ENCODE measurements at regions not wholly inside any gene's neighbourhood (a gene's known extent, or its start where the extent isn't known, plus 50 kb on each side); places are given as distances from the start of the nearest gene placed in this dataset.
"Not testable (repeated sequence)": the region's sequence is repeated elsewhere in the genome, so short reads cannot be mapped to it uniquely, and the experiment has no call there.

DNA sequence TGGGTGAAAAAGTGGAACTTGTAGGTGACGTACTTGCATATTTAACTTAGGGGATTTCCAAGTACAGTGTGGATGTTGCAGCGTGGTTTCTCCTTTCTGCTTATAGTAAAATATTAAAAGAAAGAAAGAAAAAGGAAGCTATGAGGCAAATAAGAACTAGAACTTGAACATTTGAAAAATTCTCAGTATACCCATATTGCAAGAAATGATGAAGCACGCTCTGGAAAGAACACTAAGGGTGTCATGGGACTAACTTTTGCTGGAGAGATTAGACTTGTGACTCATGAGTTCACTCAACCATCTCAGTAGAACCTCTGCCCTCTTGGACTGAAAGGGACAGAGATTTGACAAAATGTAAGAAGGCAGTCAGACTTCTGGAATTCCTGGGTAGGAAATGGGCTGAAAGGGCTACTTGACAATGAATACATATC, 704.5 kb upstream of the ADGRL4 start:
- DNase-seq (ENCODE audit: extremely low read depth, low read depth): no peak

DNA sequence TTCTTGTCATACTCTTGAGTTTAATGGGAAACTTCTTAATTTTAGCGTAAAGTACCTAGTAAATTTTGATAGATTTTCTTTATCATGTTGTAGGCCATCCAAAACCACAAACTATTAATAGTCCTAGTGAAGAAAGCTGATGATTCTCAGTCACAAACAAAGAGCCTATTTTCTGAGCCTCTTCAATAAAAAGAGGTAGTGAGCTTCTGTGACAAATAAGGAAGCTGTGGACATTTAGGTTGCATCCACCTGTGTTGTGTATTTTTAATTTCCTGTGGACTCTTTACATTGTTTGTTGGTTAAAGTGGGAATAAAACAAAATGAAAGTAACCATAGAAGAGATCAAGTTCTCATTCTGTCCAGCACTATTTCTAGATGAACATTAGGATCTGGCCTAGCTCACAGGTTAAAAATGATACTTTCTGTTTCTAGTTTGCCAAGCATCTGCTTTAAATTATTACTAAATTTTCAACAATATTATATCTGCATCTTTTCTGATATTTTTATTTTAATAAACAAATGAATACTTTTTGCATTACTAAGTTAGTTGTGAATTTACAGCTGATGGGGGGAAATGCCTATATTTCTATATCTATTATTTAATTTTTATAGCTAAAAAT, 702.2 kb upstream of the ADGRL4 start:
- DNase-seq (ENCODE audit: extremely low read depth, low read depth): no peak

GRCh38 chr1:79705218-79705617, 698.7 kb upstream of the ADGRL4 start:
- no peak for DNase-seq (ENCODE audit: extremely low read depth, low read depth)

- no peak for DNase-seq (ENCODE audit: extremely low read depth, low read depth)
These were observed 697.5 kb upstream of the ADGRL4 start for GRCh38 chr1:79704067-79704466.

- not testable (repeated sequence) for DNase-seq (ENCODE audit: extremely low read depth, low read depth)
These were observed 695.9 kb upstream of the ADGRL4 start for GRCh38 chr1:79702336-79702999.

DNA sequence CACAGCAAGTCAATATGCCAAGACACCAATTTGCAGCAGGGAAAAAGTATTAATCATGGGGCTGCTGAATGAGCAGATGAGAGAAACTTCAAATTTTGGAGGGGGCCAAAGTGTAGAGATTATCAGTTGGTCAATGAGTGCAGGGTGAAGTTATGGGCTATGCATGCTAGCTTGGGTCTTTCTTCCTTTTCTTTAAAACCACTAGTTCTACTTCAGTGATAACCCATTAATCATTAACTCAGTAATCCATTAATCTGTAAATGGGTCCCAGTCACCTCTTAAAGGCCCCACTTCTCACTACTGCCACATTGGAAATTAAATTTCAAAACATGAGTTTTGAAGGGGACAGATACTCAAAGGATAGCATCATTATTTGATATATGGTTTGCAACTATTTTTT, 688.6 kb upstream of the ADGRL4 start:
- no peak for DNase-seq (ENCODE audit: extremely low read depth, low read depth)

DNA sequence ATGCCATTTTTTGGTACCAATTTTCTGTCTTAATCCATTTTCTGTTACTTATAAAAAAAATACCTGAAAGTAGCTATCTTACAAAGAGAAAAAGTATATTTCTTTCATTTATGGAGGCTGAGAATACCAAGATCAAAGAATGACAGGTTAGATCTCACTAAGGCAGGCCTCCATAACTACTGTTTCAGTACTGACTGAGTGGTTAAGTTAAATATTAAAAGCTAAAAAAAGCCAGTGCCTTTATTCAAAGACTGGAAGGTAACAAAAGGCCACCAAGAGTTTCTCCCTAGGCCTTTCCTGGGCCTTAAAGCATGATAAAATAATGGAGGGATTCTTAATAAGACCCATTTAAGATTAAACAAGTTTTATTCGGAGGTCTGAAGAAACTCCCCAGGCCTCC, 687.7 kb upstream of the ADGRL4 start:
- DNase-seq (ENCODE audit: extremely low read depth, low read depth): no peak

DNA sequence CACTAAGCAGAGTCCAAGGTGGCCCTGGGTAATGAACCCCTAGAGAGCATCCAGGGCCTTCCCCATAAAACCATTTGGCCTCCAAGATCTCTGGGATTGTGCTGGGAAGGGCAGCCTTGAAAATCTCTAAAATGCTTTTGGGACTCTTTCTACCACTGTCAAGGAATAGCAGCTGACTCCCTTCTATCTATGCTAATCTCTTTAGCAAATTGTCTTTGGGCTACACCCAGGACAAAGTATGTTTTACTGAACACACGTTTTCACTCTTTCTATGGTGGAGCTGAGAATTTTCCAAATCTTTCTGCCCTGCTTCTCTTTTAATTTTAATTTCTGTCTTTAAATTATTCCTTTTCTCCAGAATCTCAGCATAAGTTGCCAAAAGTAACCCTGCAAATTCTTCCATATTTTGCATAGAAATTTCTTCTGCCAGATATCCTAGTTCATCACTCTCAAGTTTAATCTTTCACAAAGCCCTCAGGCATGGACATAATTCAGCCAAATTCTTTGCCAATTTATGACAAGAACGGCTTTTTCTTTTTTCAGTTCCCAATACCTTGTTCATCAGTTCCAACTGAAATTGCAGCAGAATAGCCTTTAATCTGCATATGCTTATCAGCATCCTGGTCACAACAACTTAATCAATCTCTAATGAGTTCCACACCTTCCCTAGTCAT, 687.0 kb upstream of the ADGRL4 start:
- no peak for DNase-seq (ENCODE audit: extremely low read depth, low read depth)

DNA sequence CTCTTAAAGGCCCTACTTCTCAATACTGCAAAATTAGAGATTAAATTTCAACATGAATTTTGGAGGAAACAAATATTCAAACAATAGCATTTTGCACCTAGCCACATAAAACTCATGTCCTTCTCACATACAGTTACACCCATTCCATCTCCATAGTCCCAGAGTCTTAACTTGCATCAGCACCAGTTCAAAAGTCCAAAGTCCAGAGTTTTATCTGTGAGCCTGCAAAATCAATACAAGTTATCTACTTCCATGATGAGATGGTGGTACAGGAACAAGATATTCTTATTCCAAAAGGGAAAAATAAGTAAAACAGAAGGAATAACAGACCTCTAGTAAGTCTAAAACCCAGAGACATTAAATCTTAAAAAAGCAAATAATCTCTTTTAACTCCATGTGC, 686.0 kb upstream of the ADGRL4 start:
- no peak for DNase-seq (ENCODE audit: extremely low read depth, low read depth)

DNA sequence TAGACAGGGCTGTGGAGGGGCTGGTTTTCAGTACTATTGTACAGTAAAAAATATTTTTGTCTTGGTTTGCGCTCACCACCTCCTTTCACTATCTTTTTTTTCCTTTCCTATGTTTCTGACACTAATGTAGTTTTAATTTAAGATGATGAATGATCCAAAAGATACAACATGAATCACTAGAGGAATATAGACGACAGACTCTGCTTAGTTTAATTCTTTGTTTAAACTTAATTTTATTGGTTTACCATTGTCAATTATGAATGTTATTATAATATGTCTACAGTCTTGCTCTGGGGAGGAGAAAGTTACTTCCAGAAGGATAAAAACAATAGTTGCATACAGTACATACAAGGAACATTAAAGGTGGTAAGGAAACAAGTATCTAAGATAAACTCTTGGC, 682.4 kb upstream of the ADGRL4 start:
- no peak for DNase-seq (ENCODE audit: extremely low read depth, low read depth)

- DNase-seq (ENCODE audit: extremely low read depth, low read depth): no peak
These were observed 676.9 kb upstream of the ADGRL4 start for GRCh38 chr1:79683420-79683819.

DNA sequence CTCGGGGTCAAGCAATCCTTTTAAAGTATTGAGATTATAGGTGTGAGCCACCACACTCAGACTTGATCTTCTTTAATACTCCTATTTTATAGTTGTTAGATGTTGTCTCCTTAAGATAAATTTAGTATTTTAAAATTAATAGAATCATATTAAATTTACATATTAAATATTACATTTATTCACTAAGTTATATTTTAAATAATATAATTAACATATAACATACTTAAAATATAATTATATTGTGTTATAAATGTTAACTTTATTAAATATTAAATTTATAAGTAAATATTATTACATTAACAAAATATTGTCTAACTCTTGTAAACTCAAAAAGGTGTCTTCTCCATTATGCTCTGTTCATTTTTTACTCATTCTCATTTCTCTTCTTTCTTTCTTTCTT, 675.9 kb upstream of the ADGRL4 start:
- no peak for DNase-seq (ENCODE audit: extremely low read depth, low read depth)

GRCh38 chr1:79681382-79681781, 674.9 kb upstream of the ADGRL4 start:
- no peak for DNase-seq (ENCODE audit: extremely low read depth, low read depth)

DNA sequence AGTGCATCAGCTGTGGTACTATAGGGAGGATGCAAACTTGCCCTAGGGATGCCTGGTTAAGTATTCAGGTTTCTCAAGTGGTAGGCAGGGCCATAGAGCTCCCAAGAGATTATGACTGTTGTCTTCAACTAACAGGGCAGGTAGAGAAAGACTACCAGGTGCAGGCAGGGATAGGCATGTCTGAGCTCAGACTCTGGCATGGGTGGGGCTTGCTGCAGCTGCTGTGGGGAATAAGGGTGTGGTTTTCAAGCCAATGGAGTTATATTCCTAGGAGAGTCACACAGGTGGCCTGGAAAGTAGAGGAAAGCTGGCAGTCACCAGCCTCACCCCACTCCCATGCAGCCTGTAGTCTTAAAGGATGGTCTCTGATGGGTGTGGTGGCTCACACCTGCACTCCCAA, 673.4 kb upstream of the ADGRL4 start:
- no peak for DNase-seq (ENCODE audit: extremely low read depth, low read depth)

DNA sequence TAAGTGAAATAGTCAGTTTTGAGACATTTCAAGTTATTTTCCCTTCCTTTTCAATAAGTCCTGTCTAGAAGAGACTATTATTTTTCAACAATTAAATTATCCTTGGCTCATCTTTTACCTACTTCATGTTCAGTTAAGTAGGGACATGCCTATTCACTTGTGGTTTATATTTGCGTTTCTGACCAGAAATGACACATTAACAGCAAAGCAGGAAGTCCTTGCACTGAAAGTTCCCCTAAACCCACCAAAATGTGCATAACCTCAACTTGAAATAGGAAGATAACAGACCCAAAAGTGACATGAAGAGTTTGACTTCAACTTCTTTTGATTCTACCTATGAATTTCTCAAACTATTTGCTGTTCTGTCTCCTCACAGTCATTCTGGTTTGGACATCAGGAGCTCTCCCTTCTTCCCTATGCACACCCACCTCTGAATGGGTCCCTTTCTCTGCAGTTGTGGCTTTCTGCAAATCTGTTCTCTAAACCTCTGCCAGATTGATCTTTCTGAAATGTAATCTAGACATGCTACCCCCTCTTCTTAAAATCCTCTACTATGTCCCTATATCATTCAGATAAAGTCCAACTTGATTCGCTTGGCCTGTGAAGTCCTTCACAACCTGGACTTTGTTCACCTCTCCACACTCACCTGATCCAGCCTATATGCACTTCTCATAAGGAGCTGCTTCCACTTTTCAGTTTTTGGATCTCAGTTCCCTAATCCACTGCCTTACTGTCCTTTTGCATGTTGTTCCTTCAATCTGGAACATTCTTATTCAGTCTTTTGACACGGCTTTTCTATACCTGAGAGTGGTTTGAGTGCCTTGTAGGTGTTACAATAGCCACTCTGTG, 661.5 kb upstream of the ADGRL4 start:
- DNase-seq (ENCODE audit: extremely low read depth, low read depth): no peak

GRCh38 chr1:79667166-79667565, 660.6 kb upstream of the ADGRL4 start:
- no peak for DNase-seq (ENCODE audit: extremely low read depth, low read depth)

DNA sequence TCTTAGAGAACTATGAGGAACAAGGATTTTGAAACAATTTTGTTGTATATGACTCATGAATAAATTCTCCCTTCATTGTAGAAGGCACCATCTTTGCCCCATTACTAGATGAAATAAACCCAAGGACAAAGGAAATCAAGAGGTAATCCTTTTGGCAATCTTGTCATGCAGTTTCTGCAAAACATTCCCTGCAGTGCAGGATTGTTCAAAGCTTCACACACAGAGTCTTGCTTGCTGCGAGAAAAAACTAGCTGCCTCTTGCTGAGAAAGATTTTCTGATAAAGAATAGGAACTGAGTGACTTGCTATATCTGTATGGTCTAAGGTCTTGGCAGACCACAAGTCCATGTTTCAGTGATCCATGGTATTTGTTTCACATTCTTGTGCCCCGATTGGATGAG, 657.4 kb upstream of the ADGRL4 start:
- DNase-seq (ENCODE audit: extremely low read depth, low read depth): peak; percentile 11

DNA sequence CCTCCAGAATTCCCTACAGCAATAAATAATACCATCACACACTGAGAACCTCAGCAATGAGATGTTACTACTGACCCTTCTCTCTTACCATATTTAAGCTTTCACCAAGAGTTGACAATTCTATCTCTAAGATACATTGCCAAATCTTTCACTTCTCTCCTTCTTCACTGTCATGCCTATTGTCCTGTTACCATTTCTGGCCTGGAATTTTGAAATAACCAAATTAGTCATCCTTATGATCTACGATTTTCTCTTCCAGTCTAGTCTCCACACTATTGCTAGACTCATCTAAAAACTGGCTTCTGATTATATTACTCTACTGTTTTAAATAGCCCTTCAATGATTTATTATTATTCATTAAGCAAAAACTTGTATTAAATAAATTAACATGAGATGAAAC, 656.1 kb upstream of the ADGRL4 start:
- DNase-seq (ENCODE audit: extremely low read depth, low read depth): no peak

- no peak for DNase-seq (ENCODE audit: extremely low read depth, low read depth)
These were observed 653.6 kb upstream of the ADGRL4 start for GRCh38 chr1:79660129-79660528.

DNA sequence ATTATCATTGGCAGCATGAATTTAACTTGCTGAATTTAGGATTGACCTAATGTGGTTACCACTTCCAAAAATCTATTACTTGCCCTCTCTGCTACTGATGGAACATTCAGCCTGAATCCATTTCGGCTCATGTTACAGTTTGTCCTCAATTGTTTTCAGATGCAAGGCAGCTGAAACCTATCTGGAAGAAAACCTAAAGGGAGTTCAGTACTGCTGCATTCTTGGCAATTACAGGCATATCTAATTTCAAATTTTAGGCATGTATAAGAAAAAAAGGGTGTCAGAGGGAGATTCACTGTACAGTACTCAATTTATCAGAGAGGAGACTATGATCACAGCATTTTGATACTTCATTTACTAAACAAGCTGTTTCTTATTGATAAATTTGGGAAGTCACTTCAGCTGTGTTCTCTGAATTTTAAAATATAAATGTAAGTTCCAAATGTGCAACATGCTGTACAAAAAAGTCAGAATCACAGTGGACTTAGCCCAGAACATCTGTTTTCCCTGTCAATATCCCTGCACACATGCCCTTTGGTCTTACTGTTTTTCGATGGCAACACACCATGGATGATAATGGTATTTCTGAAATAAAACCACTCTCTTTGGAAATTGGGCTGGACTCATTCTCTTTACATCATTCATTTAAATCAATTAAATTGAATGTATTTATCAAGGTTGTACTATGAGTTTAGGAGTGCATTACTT, 651.6 kb upstream of the ADGRL4 start:
- no peak for DNase-seq (ENCODE audit: extremely low read depth, low read depth)

DNA sequence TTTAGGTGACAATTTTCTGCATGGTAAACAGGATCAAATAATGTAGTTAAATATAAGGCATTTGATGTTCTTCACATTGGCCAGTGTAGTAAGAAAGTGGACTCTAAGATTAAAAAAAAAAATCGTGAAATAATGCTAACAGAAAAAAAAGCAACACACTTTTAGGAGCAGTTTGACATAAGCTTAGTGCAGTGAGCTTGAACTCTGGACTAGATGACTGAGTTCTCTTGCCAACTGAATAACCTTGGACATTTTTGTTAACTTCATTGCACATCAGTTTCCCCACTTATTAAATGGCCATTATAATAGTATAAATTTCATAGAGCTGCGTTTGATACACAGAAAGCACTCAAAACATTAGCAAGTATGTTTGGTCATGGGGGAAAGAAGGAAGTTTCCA, 649.3 kb upstream of the ADGRL4 start:
- DNase-seq (ENCODE audit: extremely low read depth, low read depth): no peak

Measured in NCI-H460 (cell line).